BJ (cell line): ENCODE measurements at regions not wholly inside any gene's neighbourhood (a gene's known extent, or its start where the extent isn't known, plus 50 kb on each side); places are given as distances from the start of the nearest gene placed in this dataset.

Experiments used
- CTCF ChIA-PET: fragments of 350-600 bp; formaldehyde crosslinking; extraction: SDS; loops from one replicate; lab custom pipeline; 2021; ENCODE audit warnings: antibody characterized with exemption, inconsistent platforms; lab: Yijun Ruan, JAX
- POLR2A ChIA-PET: fragments of 300-600 bp; sonication (Branson Sonifier 250); formaldehyde crosslinking; extraction: SDS; loops from one replicate; lab custom pipeline; 2021; ENCODE audit warnings: antibody characterized with exemption; lab: Charles Lee
- DNase-seq: peaks from one replicate; pipeline ENCODE4 v3.0.0-alpha.2; 2011; ENCODE audit warnings: low read depth
- H3K27me3 ChIP-seq: 2 replicates; pipeline ENCODE4 v1.6.0; 2011; ENCODE audit warnings: low read length; ENCODE audit not compliant: control insufficient read depth, insufficient read depth
- H3K36me3 ChIP-seq: 2 replicates; pipeline ENCODE4 v1.5.1; 2011; ENCODE audit warnings: low read length; ENCODE audit not compliant: control insufficient read depth, insufficient read depth
- H3K4me3 ChIP-seq: 2 replicates; pipeline ENCODE4 v1.5.1; 2011; ENCODE audit warnings: low read depth, mild to moderate bottlenecking, control low read depth, low read length
- TF ChIP-seq, protein P1 (sequence below): IDR thresholded peaks from 2 replicates; pipeline ENCODE4 v1.5.1; 2011; ENCODE audit warnings: low read depth, mild to moderate bottlenecking, control low read depth, inconsistent platforms, low read length, moderate library complexity; ENCODE audit not compliant: insufficient read depth

DNA sequence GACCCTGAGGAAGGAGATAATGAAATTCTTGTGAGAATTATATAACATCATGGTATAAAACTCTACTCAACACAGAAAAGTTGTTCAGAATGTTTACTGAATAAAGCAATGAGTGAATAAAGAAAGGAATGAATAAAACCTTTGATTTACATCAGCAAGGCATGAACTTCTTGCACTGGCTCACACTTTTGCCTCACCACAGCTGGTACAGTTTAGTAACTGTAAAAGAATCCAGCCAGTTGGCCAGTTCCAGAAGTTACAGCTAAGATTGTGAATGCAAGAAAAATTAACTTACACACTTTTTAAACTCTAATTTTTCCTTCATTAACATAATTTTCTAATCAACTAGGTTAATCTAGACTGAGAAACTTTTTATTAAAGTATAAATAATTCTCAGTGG lies 490.9 kb downstream of the NFIB start:
- no peak for DNase-seq
- POLR2A ChIA-PET, result no interaction called here
- TF ChIP-seq, protein P1, sequence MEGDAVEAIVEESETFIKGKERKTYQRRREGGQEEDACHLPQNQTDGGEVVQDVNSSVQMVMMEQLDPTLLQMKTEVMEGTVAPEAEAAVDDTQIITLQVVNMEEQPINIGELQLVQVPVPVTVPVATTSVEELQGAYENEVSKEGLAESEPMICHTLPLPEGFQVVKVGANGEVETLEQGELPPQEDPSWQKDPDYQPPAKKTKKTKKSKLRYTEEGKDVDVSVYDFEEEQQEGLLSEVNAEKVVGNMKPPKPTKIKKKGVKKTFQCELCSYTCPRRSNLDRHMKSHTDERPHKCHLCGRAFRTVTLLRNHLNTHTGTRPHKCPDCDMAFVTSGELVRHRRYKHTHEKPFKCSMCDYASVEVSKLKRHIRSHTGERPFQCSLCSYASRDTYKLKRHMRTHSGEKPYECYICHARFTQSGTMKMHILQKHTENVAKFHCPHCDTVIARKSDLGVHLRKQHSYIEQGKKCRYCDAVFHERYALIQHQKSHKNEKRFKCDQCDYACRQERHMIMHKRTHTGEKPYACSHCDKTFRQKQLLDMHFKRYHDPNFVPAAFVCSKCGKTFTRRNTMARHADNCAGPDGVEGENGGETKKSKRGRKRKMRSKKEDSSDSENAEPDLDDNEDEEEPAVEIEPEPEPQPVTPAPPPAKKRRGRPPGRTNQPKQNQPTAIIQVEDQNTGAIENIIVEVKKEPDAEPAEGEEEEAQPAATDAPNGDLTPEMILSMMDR, result no peak
- no peak overlapping the region for H3K4me3 ChIP-seq
- H3K36me3 ChIP-seq, result no peaks in the 10 kb centered on the region
- H3K27me3 ChIP-seq, result no peaks in the 10 kb centered on the region
- CTCF ChIA-PET, result no interaction called here

DNA sequence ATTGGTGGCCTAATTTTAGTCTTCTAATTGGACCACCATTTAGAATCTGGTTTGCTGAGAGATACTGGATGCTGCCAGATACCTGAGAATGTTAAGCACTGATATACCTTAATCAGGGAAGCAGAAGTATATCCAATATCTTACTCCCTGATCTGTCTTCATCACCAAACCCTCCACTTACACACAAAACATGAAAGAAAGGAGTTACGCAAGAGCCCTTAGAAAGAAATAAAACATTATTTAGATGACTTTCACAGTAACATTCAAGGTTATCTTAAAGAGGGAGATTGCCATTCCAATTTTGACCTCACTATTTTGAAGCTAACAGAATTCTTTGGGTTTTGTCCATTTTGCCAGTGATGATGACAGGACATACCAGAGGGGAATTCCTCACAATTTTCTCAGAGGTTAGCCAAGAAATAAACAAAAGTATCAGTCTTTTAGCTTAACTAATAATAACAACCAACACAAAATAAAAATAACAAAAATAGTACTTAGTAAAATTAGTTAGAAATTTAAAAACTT lies 496.1 kb downstream of the NFIB start:
- TF ChIP-seq, protein P1, result no peak
- ChIA-PET POLR2A (no interaction called here), CTCF (no interaction called here)
- H3K36me3 ChIP-seq, result no peaks in the 10 kb centered on the region
- no peaks in the 10 kb centered on the region for H3K27me3 ChIP-seq
- no peak overlapping the region for H3K4me3 ChIP-seq
- no peak for DNase-seq

DNA sequence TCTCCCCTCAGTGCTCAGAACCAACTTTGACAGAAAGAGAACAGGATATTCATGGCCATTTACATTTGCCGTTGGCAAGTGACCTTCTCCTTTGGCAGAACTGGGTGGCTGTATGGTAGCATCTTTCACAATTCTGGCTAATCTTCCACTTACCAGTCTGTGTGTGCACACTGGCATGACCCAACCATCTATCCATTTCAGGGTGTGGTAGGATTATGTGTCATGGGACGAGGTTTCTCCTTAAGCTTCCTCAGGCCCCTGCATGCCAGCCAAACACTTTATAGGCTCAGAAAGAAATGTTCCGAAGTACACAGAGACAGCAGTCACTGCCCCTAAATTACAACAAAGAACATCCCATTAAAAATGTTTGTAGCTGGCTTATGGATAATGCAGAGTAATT lies 497.1 kb downstream of the NFIB start:
- Histone ChIP-seq H3K27me3 (no peaks in the 10 kb centered on the region), H3K4me3 (no peak overlapping the region), H3K36me3 (no peaks in the 10 kb centered on the region)
- ChIA-PET POLR2A (no interaction called here), CTCF (interaction anchor here (0.7 kb wide), 1 partner anchor 13 kb away, joined by 3 read pairs; no protein-coding TSS in a partner anchor)
- no peak for DNase-seq
- TF ChIP-seq, protein P1, result no peak

DNA sequence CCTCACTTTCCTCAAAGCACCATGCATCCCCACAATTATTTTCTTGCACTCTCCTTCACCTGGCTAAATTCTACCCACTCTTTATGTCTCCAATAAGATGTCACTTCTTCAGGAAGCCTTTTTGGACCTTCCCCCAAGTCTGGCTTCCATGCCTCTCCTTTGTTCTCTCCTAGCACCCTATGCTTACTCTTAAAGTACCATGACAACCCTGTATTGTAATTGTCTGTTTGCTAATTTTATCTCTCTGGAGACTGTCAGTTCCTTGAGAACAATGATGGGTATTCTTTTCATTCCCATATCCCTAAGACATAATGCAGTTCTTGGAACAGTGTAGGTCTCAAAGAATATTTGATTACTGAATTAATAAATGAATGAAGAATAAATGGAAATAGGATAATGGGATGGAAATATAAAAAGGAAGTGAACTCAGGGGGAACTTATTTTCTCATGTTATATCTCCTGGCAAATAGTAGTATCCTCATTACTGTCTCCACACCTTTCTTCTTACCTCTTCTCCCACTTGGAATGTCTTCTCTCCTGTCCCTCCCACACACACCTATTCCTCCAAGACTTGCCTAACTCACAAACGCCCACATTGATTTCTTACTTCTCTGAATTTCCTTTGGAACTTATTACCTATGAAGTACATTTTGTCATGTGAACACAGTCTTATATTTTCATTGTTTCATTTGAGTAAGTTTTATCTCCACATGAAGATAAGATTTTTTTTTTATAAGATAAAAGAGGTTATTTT lies 499.1 kb downstream of the NFIB start:
- Histone ChIP-seq H3K27me3 (no peaks in the 10 kb centered on the region), H3K36me3 (no peaks in the 10 kb centered on the region), H3K4me3 (no peak overlapping the region)
- ChIA-PET CTCF (no interaction called here), POLR2A (no interaction called here)
- TF ChIP-seq, protein P1, result no peak
- no peak for DNase-seq

DNA sequence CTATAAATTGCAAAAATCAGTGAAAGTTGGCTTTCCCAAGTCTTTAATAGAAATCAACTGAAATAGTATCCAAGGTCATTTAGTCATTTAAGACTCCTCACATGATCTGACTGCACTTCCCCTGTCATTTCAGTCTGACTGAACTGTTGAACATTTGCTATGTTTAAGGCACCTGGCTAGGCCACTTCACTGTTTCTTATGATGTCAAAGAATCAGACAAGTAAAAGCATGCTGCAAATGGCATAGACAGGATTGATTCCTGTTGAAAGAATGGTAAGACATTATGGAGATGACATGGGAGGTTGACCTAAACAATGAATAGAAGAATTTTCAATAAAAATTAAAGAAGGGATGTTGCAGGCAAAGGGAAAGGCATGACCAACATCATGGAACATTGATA lies 502.1 kb downstream of the NFIB start:
- Histone ChIP-seq H3K4me3 (no peak overlapping the region), H3K36me3 (no peaks in the 10 kb centered on the region), H3K27me3 (no peaks in the 10 kb centered on the region)
- CTCF ChIA-PET, result no interaction called here
- POLR2A ChIA-PET, result no interaction called here
- TF ChIP-seq, protein P1, result no peak
- DNase-seq, result no peak
